CD4-positive, CD25-positive, alpha-beta regulatory T cell (primary cell): ENCODE measurements at regions not wholly inside any gene's neighbourhood (a gene's known extent, or its start where the extent isn't known, plus 50 kb on each side); places are given as distances from the start of the nearest gene placed in this dataset.

ENCODE experiments used
- ATAC-seq, 2 donors: fragments of 150-1000 bp; cut with Tn5 transposase; one replicate each; pipeline ENCODE4 v1.10.0; 2021; ENCODE audit warnings: low read depth in 2 of 2, moderate number of reproducible peaks in 2 of 2, moderate library complexity in 1 of 2
- DNase-seq, 3 donors: peaks; one replicate each; pipeline versions ENCODE4 v3.0.0 to v3.0.0-alpha.2; 2012 to 2022; ENCODE audit warnings: mixed read lengths in 1 of 3
- H3K27ac ChIP-seq: one replicate; pipeline ENCODE4 v1.7.0; 2013; ENCODE audit warnings: mild to moderate bottlenecking, low read length; ENCODE audit not compliant: insufficient read depth, poor library complexity, severe bottlenecking
- H3K27me3 ChIP-seq: one replicate; pipeline ENCODE4 v1.7.0; 2013; ENCODE audit warnings: low read length; ENCODE audit not compliant: control insufficient read depth, insufficient read depth
- H3K36me3 ChIP-seq: one replicate; pipeline ENCODE4 v1.7.0; 2013; ENCODE audit warnings: mild to moderate bottlenecking, low read length, moderate library complexity; ENCODE audit not compliant: control insufficient read depth, insufficient read depth
- H3K4me1 ChIP-seq: 2 replicates; pipeline ENCODE4 v1.7.0; 2013; ENCODE audit warnings: mild to moderate bottlenecking, low read length; ENCODE audit not compliant: insufficient read depth, control insufficient read depth, poor library complexity, severe bottlenecking
- H3K4me3 ChIP-seq: one replicate; pipeline ENCODE4 v1.7.0; 2013; ENCODE audit warnings: low read depth, mild to moderate bottlenecking, low read length, moderate library complexity
- H3K9me3 ChIP-seq, 2 experiments: 1 replicate in 1 of 2; 2 replicates in 1 of 2; pipeline ENCODE4 v1.7.0; 2013; ENCODE audit warnings: low read length in 2 of 2, mild to moderate bottlenecking in 1 of 2, moderate library complexity in 1 of 2; ENCODE audit not compliant: control insufficient read depth in 2 of 2
- H3K27ac Mint-ChIP-seq, 3 donors: one replicate each; pipeline ENCODE4 v1.8.0; 2020 to 2022; ENCODE audit warnings: mild to moderate bottlenecking in 3 of 3, mixed read lengths in 3 of 3, moderate library complexity in 2 of 3
- H3K27me3 Mint-ChIP-seq: one replicate; pipeline ENCODE4 v1.8.0; 2022; ENCODE audit warnings: mild to moderate bottlenecking, mixed read lengths
- H3K36me3 Mint-ChIP-seq: one replicate; pipeline ENCODE4 v1.8.0; 2020; ENCODE audit warnings: mixed read lengths
- H3K4me1 Mint-ChIP-seq, 4 donors: one replicate each; pipeline ENCODE4 v1.8.0; 2020 to 2022; ENCODE audit warnings: mixed read lengths in 4 of 4, mild to moderate bottlenecking in 1 of 4
- H3K4me3 Mint-ChIP-seq, 4 donors: one replicate each; pipeline ENCODE4 v1.8.0; 2020 to 2022; ENCODE audit warnings: mild to moderate bottlenecking in 4 of 4, mixed read lengths in 4 of 4, moderate library complexity in 3 of 4
- H3K9me3 Mint-ChIP-seq, 7 donors: one replicate each; pipeline ENCODE4 v1.8.0; 2020 to 2022; ENCODE audit warnings: mixed read lengths in 7 of 7, mild to moderate bottlenecking in 3 of 7, moderate library complexity in 2 of 7

- Mint-ChIP-seq H3K27ac (no peak overlapping the region), H3K9me3 (peaks cover 0 to 4% (median 1%) of the 10 kb centered on the region in 7 donors), H3K27me3 (peaks cover 27% of the 10 kb centered on the region), H3K4me1 (no peaks in the 10 kb centered on the region), H3K4me3 (no peak overlapping the region), H3K36me3 (peaks cover 3% of the 10 kb centered on the region)
- Histone ChIP-seq H3K9me3 (no peaks in the 10 kb centered on the region), H3K27me3 (no peaks in the 10 kb centered on the region), H3K36me3 (no peaks in the 10 kb centered on the region), H3K4me1 (no peaks in the 10 kb centered on the region), H3K4me3 (no peak overlapping the region), H3K27ac (no peak overlapping the region)
- no peak for DNase-seq
- ATAC-seq, result no peak
These were observed 137.4 kb downstream of the ZNF664 start for GRCh38 chr12:124110372-124110883.

GRCh38 chr12:124111006-124111405, 138.0 kb downstream of the ZNF664 start:
- DNase-seq (no peak), ATAC-seq (no peak)
- H3K4me3 ChIP-seq, result no peak overlapping the region
- peaks cover 3% of the 10 kb centered on the region for H3K36me3 Mint-ChIP-seq
- H3K4me3 Mint-ChIP-seq, result no peak overlapping the region
- H3K36me3 ChIP-seq, result no peaks in the 10 kb centered on the region
- no peaks in the 10 kb centered on the region for H3K4me1 ChIP-seq
- H3K9me3 Mint-ChIP-seq, result peaks cover 0 to 4% (median 1%) of the 10 kb centered on the region in 7 donors
- no peak overlapping the region for H3K27ac Mint-ChIP-seq
- no peaks in the 10 kb centered on the region for H3K4me1 Mint-ChIP-seq
- H3K27me3 ChIP-seq, result no peaks in the 10 kb centered on the region
- no peaks in the 10 kb centered on the region for H3K9me3 ChIP-seq
- H3K27ac ChIP-seq, result no peak overlapping the region
- peaks cover 27% of the 10 kb centered on the region for H3K27me3 Mint-ChIP-seq

DNA sequence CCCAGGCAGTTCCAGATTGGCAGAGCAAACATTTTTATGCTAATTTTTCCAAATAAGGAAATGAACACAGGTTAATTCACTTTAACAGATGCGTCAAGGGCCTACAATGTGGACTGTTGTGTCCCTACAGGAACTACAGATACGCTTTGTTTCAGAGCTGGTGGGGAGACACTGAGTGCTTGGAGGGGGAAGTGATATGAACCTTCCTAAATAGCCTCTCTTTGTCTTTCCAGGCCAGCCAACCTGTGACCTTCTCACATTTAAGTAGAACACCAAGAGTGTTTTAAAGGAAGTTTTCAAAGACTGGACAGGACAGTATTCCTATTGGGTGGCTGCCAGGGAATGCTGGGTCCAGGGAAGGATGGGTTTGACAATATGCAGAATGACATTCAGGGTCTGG, 141.3 kb downstream of the ZNF664 start:
- Mint-ChIP-seq H3K4me3 (no peak overlapping the region), H3K4me1 (no peaks in the 10 kb centered on the region), H3K27me3 (peaks cover 23% of the 10 kb centered on the region), H3K9me3 (peaks cover 0 to 3% (median 0%) of the 10 kb centered on the region in 7 donors), H3K36me3 (peaks cover 3% of the 10 kb centered on the region), H3K27ac (no peak overlapping the region)
- H3K27ac ChIP-seq, result no peak overlapping the region
- no peak overlapping the region for H3K4me3 ChIP-seq
- H3K27me3 ChIP-seq, result no peaks in the 10 kb centered on the region
- DNase-seq (no peak), ATAC-seq (no peak)
- no peaks in the 10 kb centered on the region for H3K4me1 ChIP-seq
- H3K9me3 ChIP-seq, result no peaks in the 10 kb centered on the region
- H3K36me3 ChIP-seq, result no peaks in the 10 kb centered on the region

DNA sequence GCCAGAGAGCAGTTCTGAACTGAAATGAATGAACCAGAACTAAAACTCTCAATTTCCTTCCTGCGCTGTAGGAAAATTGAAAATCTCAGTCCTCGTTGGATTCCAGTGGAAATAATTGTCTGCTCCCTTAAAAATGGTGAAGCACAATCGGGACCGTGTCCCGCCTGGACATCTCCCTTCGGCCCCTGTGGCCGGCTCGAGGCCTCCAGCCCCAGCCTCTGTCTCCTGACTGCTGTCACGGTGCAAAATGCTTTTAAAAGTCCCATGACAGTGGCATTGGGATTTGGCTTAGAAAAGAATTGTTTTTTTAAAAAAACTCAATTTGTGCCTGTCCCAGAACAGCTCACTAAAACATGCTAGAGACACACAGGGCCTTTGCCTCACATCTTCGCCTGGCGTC, 142.5 kb downstream of the ZNF664 start:
- Histone ChIP-seq H3K27ac (no peak overlapping the region), H3K9me3 (no peaks in the 10 kb centered on the region), H3K27me3 (no peaks in the 10 kb centered on the region), H3K36me3 (no peaks in the 10 kb centered on the region), H3K4me1 (no peaks in the 10 kb centered on the region), H3K4me3 (no peak overlapping the region)
- Mint-ChIP-seq H3K4me1 (no peaks in the 10 kb centered on the region), H3K4me3 (no peak overlapping the region), H3K36me3 (peaks cover 3% of the 10 kb centered on the region), H3K27ac (no peak overlapping the region), H3K9me3 (peaks cover 0 to 3% (median 0%) of the 10 kb centered on the region in 7 donors), H3K27me3 (peaks cover 16% of the 10 kb centered on the region)
- ATAC-seq, result no peak
- no peak for DNase-seq

GRCh38 chr12:124115976-124116690, 143.1 kb downstream of the ZNF664 start:
- H3K4me3 Mint-ChIP-seq, result no peak overlapping the region
- no peak overlapping the region for H3K27ac Mint-ChIP-seq
- peaks cover 15% of the 10 kb centered on the region for H3K27me3 Mint-ChIP-seq
- Histone ChIP-seq H3K9me3 (no peaks in the 10 kb centered on the region), H3K4me3 (no peak overlapping the region), H3K27me3 (no peaks in the 10 kb centered on the region), H3K36me3 (no peaks in the 10 kb centered on the region), H3K27ac (no peak overlapping the region), H3K4me1 (no peaks in the 10 kb centered on the region)
- H3K9me3 Mint-ChIP-seq, result peaks cover 0 to 3% (median 0%) of the 10 kb centered on the region in 7 donors
- ATAC-seq (no peak), DNase-seq (no peak)
- H3K4me1 Mint-ChIP-seq, result no peaks in the 10 kb centered on the region
- peaks cover 3% of the 10 kb centered on the region for H3K36me3 Mint-ChIP-seq

DNA sequence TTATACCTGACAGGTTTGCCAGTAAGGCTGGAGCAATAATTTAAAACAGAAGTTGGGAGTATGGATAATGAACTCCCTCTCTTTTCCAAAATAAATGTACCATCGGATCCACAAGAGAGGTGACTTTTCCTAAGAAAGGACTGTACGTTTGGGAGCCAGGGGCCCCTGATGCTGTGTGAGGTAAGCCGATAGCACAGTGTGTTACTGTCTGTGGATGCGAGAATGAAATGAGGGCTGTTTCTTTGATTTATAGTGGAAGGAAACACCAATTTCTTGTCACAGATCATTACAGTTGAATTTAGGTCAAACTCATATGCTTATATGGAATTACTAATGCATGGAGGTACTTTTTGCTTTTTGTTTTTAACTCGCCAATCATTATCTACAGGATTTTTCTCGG, 147.7 kb downstream of the ZNF664 start:
- Mint-ChIP-seq H3K27me3 (peaks cover 5% of the 10 kb centered on the region), H3K4me1 (no peaks in the 10 kb centered on the region), H3K36me3 (no peaks in the 10 kb centered on the region), H3K4me3 (no peak overlapping the region), H3K27ac (no peak overlapping the region), H3K9me3 (peaks cover 0 to 3% (median 0%) of the 10 kb centered on the region in 7 donors)
- DNase-seq, result no peak
- ATAC-seq, result no peak
- H3K36me3 ChIP-seq, result no peaks in the 10 kb centered on the region
- H3K27ac ChIP-seq, result no peak overlapping the region
- no peaks in the 10 kb centered on the region for H3K9me3 ChIP-seq
- H3K4me1 ChIP-seq, result no peaks in the 10 kb centered on the region
- no peak overlapping the region for H3K4me3 ChIP-seq
- no peaks in the 10 kb centered on the region for H3K27me3 ChIP-seq

DNA sequence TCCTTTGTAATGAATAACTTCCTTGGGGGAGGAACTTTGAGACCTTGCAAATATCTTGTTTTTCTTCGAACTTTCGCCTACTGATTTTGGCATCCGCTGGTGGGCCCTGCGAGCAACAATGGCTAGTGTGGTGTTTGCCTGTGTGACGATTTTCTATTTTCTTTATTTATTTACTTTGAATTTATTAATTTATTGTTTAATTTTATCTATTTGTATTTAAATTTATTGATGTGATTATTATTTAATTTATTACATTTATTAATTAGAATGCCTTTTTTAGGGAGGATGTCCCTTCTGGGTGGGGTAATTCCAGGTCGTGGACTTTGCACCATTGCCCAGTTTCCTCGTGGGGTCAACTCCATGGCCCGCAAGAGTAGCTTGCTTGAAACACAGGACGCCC, 149.7 kb downstream of the ZNF664 start:
- no peaks in the 10 kb centered on the region for H3K27me3 ChIP-seq
- ATAC-seq (no peak), DNase-seq (no peak)
- no peak overlapping the region for H3K4me3 ChIP-seq
- no peaks in the 10 kb centered on the region for H3K9me3 Mint-ChIP-seq
- H3K36me3 Mint-ChIP-seq, result no peaks in the 10 kb centered on the region
- no peaks in the 10 kb centered on the region for H3K4me1 ChIP-seq
- no peak overlapping the region for H3K27ac Mint-ChIP-seq
- H3K4me1 Mint-ChIP-seq, result no peaks in the 10 kb centered on the region
- peaks cover 5% of the 10 kb centered on the region for H3K27me3 Mint-ChIP-seq
- H3K9me3 ChIP-seq, result no peaks in the 10 kb centered on the region
- H3K27ac ChIP-seq, result no peak overlapping the region
- no peaks in the 10 kb centered on the region for H3K36me3 ChIP-seq
- H3K4me3 Mint-ChIP-seq, result no peak overlapping the region
